HG03175 (cell line): ENCODE measurements at regions not wholly inside any gene's neighbourhood (a gene's known extent, or its start where the extent isn't known, plus 50 kb on each side); places are given as distances from the start of the nearest gene placed in this dataset.
"Not testable (repeated sequence)": the region's sequence is repeated elsewhere in the genome, so short reads cannot be mapped to it uniquely, and the experiment has no call there.

Experiments used
- ATAC-seq: cut with Tn5 transposase; IDR thresholded peaks from one replicate; pipeline ENCODE4 v1.9.1; 2021; ENCODE audit warnings: mild to moderate bottlenecking, moderate library complexity; ENCODE audit not compliant: unreplicated experiment

- no peak for ATAC-seq
These were observed 70.0 kb upstream of the NAMPT start for GRCh38 chr7:106354822-106355221.

- no peak for ATAC-seq
These were observed 69.2 kb upstream of the NAMPT start for GRCh38 chr7:106353944-106354343.

GRCh38 chr7:106348231-106348630, 63.4 kb upstream of the NAMPT start:
- ATAC-seq, result no peak

- ATAC-seq, result peak; percentile 33
These were observed 62.5 kb upstream of the NAMPT start for GRCh38 chr7:106347229-106347833.

- peak; percentile 95 for ATAC-seq
These were observed 62.0 kb upstream of the NAMPT start for GRCh38 chr7:106346678-106347217.

GRCh38 chr7:106346167-106346677, 61.4 kb upstream of the NAMPT start:
- ATAC-seq, result no peak

GRCh38 chr7:106345421-106346166, 60.8 kb upstream of the NAMPT start:
- ATAC-seq, result no peak

GRCh38 chr7:106344861-106345260, 60.1 kb upstream of the NAMPT start:
- ATAC-seq, result no peak

GRCh38 chr7:106344211-106344610, 59.4 kb upstream of the NAMPT start:
- no peak for ATAC-seq

- not testable (repeated sequence) for ATAC-seq
These were observed 57.3 kb upstream of the NAMPT start for GRCh38 chr7:106342049-106342448.

GRCh38 chr7:106340247-106340596, 55.4 kb upstream of the NAMPT start:
- ATAC-seq, result not testable (repeated sequence)

- ATAC-seq, result no peak
These were observed 54.9 kb upstream of the NAMPT start for GRCh38 chr7:106339513-106340246.

- no peak for ATAC-seq
These were observed 53.0 kb upstream of the NAMPT start for GRCh38 chr7:106337754-106338153.

GRCh38 chr7:106335814-106336213, 51.0 kb upstream of the NAMPT start:
- no peak for ATAC-seq
